Amygdala (tissue), 56 donors: ENCODE measurements at regions not wholly inside any gene's neighbourhood (a gene's known extent, or its start where the extent isn't known, plus 50 kb on each side); places are given as distances from the start of the nearest gene placed in this dataset.
"Not testable (repeated sequence)": the region's sequence is repeated elsewhere in the genome, so short reads cannot be mapped to it uniquely, and the experiment has no call there.

Source experiments
- DNase-seq, 56 donors: peaks; one replicate each; lab custom pipeline; 2025; lab: John Stamatoyannopoulos, UW

DNA sequence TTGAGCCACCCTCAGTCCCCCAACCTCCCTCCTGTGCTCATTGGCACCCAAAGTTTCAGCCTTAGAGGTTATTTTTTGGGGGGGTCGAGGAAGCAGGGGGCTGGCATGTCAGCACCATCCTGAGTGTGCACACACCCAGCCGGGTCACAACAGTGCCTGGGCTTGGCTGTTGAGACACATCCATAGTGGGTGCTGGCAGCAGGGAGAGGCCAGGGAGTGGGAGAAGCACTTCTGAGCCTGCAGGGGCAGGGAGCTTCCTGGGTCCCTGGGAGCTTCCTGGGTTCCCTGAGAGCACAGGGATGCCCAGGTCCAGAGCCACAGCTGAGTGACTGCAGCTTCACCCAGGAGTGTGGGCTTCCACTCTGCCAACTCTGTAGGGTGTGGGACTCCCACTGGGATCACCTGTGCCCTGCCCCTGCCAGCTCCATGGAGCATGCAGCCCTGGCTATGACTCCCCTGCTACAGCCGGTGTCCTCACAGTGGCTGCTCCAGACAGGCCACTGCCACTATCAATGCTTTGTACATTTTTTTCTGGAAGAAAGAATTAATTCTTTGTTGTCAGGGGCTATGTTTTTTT lies 240.4 kb downstream of the PTGER3 start:
- DNase-seq, result no peak

DNA sequence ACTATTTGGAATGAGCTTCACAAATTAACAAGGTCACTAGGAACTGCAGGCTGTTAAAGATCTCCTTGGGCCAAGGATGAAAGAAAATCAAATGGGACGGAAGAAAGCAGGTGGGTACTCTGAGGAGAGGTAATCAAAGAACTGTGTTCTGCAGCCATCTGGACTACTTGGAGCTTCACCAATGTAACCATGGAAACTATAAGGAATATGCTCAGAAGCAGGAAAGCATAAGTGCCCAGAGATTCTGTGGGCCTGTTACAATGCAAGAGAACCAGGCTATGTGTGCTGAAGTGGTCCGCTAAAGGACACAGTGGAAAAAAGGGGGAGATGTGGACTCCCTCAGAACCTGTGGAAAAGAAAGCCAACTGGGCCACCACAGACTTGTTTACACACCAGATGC lies 238.5 kb downstream of the PTGER3 start:
- DNase-seq, result peak in 4 of 56 donors; percentile 1 to 32 (median 14)

DNA sequence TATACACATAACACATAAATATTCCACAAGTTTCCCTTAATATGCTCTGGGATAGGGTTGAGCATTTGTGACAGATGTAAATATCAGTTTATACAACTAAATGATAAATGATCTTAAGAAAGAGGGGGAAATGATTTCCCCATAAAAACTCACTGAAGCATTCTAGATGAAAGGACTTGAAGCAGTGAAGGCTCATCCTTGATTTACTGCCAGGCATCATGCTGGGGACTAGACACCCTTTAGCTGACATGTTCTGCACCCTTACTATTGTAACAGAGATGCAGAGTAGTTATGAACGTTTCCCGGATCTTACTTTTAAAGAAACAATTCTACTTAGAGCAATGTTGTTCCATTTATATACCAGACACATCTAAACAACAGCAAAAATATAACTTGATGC lies 235.8 kb downstream of the PTGER3 start:
- no peak for DNase-seq

GRCh38 chr1:70812442-70813109 lies 235.0 kb downstream of the PTGER3 start:
- no peak for DNase-seq

GRCh38 chr1:70818401-70818800 lies 229.2 kb downstream of the PTGER3 start:
- DNase-seq, result no peak

DNA sequence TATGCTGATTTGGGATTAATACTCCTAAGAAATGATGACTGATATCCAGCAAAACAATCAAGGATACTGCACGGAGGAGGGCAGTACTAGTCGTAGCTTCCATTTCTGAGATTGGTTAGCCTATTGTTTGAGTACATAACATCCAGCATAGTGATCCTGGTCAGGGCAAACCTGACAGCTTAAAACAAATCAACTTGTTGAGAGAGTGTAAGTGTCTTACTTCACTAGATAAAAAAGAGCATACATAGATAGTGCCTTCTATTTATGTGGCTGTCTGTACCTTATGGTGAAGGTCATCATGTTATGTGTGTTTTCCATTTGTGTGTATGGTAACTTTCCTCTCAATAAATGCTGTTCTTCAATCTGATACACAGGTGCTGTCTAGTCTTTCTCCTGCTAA lies 228.4 kb downstream of the PTGER3 start:
- DNase-seq, result no peak

DNA sequence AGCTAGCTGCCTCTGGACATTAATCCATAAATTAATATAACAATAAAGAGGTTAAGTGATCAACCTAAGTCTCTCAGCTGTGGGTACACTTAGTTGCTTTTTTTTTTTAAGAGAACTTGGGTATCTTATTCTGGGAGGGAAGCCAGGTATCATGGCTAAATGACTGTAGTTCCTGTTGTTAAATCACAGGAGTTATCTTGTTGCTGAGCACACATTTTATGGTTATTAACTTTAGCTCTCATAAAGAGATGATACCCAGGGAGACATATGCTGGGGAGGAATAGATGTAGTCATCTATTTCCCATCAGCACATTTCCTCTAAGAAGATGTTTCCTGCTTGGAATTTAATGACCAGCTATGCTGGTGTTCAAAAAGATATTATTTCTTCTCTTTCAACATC lies 227.8 kb downstream of the PTGER3 start:
- DNase-seq, result no peak

GRCh38 chr1:70820396-70820795 lies 227.2 kb downstream of the PTGER3 start:
- DNase-seq, result no peak

- no peak for DNase-seq
These were observed 226.6 kb downstream of the PTGER3 start for GRCh38 chr1:70820995-70821394.

DNA sequence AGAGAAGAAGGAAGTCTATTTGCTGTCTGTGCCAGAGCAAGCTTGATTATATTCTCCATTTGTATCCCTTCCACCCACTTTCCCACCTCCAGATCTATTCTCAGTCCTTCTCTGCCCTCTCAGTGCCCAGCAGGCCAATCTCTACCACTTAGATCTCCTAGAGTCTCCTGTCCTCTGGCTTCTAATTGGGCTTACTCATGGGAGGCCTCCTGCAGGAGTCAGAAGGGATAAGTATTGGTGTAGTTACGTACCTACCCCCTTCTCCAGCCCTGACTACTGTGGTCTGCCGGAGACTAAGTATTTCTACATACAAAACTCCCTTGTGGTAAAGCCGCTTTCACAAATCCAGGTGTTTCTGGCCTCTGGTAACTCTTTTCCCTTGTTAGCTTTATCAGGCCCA lies 221.2 kb downstream of the PTGER3 start:
- no peak for DNase-seq

- no peak for DNase-seq
These were observed 220.6 kb downstream of the PTGER3 start for GRCh38 chr1:70827030-70827429.

- DNase-seq, result no peak
These were observed 219.4 kb downstream of the PTGER3 start for GRCh38 chr1:70828177-70828576.

DNA sequence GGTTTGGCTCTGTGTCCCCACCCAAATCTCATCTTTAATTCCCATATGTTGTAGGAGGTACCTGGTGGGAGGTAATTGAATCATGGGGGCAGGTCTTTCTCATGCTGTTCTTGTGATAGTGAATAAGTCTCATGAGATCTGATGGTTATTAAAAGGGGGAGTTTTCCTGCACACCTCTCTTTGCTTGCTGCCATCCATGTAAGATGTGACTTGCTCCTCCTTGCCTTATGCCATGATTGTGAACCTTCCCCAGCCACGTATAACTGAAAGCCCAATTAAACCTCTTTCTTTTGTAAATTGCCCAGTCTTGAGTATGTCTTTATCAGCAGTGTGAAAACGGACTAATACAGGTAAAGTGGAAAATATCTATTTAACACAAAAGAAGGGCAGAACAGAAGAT lies 213.3 kb downstream of the PTGER3 start:
- DNase-seq, result not testable (repeated sequence)

DNA sequence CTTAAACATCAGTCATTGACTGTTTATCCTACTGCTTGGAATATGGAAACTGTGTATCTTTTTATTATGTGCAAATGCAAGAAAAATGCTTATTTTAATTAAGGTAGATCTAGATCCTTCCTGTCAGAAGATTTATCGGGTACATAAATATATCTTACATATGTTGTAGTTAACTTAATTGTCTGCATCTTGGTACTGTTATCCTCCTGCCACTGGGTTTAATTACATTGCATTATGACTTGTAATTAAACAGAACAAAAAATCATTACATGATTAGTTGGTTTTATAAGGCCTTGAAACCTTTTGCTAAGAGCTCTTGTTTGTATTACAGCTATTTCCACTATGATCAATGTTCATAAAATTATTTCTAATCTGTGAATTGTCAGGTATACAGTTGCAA lies 211.2 kb downstream of the PTGER3 start:
- no peak for DNase-seq

- DNase-seq, result no peak
These were observed 207.2 kb downstream of the PTGER3 start for GRCh38 chr1:70840260-70840953.

- DNase-seq, result no peak
These were observed 205.1 kb downstream of the PTGER3 start for GRCh38 chr1:70842562-70842961.

GRCh38 chr1:70843452-70843851 lies 204.2 kb downstream of the PTGER3 start:
- DNase-seq, result no peak

GRCh38 chr1:70847013-70847412 lies 200.6 kb downstream of the PTGER3 start:
- DNase-seq, result no peak

DNA sequence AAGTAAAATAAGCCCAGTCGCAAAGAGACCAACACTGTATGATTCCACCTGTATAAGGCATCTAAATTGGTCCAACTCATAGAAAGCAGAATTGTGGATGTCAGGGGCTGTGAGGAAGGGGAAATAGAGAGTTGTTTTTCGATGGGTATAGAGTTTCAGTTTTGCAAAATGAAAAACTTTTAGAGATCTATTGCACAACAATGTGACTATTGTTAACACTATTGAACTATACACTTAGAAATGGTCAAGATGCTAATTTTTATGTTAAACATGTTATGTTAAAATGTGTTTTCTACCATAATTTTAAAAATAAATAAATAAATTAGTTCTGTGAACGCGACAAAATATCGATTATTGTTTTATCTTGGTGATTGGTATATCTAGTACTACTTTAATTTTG lies 192.4 kb downstream of the PTGER3 start:
- no peak for DNase-seq

GRCh38 chr1:70856201-70856600 lies 191.4 kb downstream of the PTGER3 start:
- no peak for DNase-seq

- DNase-seq, result no peak
These were observed 184.4 kb downstream of the PTGER3 start for GRCh38 chr1:70863239-70863638.

GRCh38 chr1:70864302-70864701 lies 183.3 kb downstream of the PTGER3 start:
- no peak for DNase-seq
